ENCODE measurements at regions not wholly inside any gene's neighbourhood (a gene's known extent, or its start where the extent isn't known, plus 50 kb on each side); places are given as distances from the start of the nearest gene placed in this dataset.

GRCh38 chr4:129821073-129821472 is 725.1 kb downstream of the C4orf33 start:
- TF ChIP-seq CTCF (IDR thresholded peaks at IDR 0.05) (no peak), ZFX (IDR thresholded peaks at IDR 0.05; ENCODE audit: borderline replicate concordance) (no peak)
